DND-41 (cell line): ENCODE measurements at regions not wholly inside any gene's neighbourhood (a gene's known extent, or its start where the extent isn't known, plus 50 kb on each side); places are given as distances from the start of the nearest gene placed in this dataset.

Experiments
- CTCF ChIP-seq: IDR thresholded peaks from 2 replicates; pipeline ENCODE4 v1.5.1; 2012; ENCODE audit warnings: borderline replicate concordance, low read length, moderate library complexity, mild to moderate bottlenecking; ENCODE audit not compliant: poor library complexity, severe bottlenecking; ENCODE audit errors: extremely low read depth
- EZH2 ChIP-seq: IDR thresholded peaks from 3 replicates; pipeline ENCODE4 v1.6.1; 2012; ENCODE audit warnings: borderline replicate concordance, low read depth, mild to moderate bottlenecking, moderate library complexity, low read length, inconsistent platforms; ENCODE audit not compliant: severe bottlenecking

DNA sequence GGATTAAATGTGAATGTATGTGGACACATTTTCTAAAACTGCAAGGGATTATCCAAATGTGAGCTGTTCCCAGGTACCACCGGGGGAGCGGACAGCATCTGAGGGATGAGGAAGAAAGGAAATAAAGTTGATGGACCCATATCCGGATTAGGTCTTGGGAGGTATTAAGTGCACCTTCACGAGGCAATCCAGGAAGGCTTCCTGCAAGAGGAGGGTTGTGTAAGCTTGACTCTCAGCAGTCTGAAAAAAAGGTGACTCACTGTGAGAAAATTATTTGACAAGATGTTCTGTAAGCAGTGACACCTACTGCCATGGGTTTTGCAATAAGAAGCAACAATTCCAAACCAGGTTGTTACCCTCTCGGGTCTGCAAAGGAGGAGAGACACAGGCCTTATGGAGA, 55.0 kb upstream of the LRFN2 start:
- no peak for TF ChIP-seq EZH2
- TF ChIP-seq CTCF, result no peak
